ENCODE measurements at regions not wholly inside any gene's neighbourhood (a gene's known extent, or its start where the extent isn't known, plus 50 kb on each side); places are given as distances from the start of the nearest gene placed in this dataset.

DNA sequence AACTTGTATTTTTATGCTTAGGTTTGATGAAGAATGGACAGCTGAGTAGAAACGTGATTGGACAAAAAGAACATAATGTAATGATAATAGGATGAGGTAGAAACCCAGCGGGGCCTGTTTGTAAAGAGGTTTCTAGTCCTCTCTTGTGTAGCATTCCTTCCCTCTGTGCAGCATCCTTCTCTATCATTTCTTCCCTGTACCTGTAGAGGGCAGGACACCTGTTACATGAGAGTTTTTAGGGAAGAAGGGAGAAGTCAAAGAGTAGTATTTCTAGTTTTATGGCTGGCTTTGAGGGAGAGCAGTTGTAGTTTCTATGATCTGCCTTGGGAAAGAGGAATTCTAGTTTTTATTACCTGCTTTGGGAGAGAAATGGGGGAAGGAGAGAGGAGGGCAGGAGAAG is 162.1 kb upstream of the FST start:
- DNase-seq (ENCODE audit: low read depth, low spot score) (no peak), FAIRE-seq (peak; percentile 78)
- H3K4me3 ChIP-seq (ENCODE audit: control insufficient read depth in 2 of 3, extremely low read depth in 1 of 3, insufficient read depth in 2 of 3, low read depth in 1 of 3, low read length in 3 of 3): no peak overlapping the region
- no peaks in the 10 kb centered on the region for H3K79me2 ChIP-seq (ENCODE audit: control insufficient read depth, insufficient read depth, low read length)
- peaks cover 8% of the 10 kb centered on the region for H3K9me3 ChIP-seq (ENCODE audit: control insufficient read depth, low read depth, low read length)
- dilution Hi-C loops (cut with MboI; ENCODE audit: extremely low pct_ligation_motif_present, low sequenced_read_pairs): no loop called here
- no peak overlapping the region for H2AFZ ChIP-seq (ENCODE audit: control insufficient read depth, low read length)
- H3K9me1 ChIP-seq (ENCODE audit: control insufficient read depth, extremely low read depth, insufficient read depth, low read length): no peaks in the 10 kb centered on the region
- peak overlapping the region; percentile 59 for H3K9ac ChIP-seq (ENCODE audit: control insufficient read depth, extremely low read depth, insufficient read depth, low read length)
- no peak overlapping the region for H3K4me2 ChIP-seq (ENCODE audit: control insufficient read depth, extremely low read depth, insufficient read depth, low read depth, low read length)
- peaks cover 50% of the 10 kb centered on the region for H3K4me1 ChIP-seq (ENCODE audit: control insufficient read depth, extremely low read depth, insufficient read depth, low read length)
- no peaks in the 10 kb centered on the region for H4K20me1 ChIP-seq (ENCODE audit: control insufficient read depth, extremely low read depth, insufficient read depth, low read length)
- H3K27ac ChIP-seq (ENCODE audit: control insufficient read depth, insufficient read depth, low read length): peak overlapping the region; percentile 100
- no peaks in the 10 kb centered on the region for H3K27me3 ChIP-seq (ENCODE audit: control insufficient read depth, extremely low read depth, insufficient read depth, low read length)
- TF ChIP-seq, protein P1, sequence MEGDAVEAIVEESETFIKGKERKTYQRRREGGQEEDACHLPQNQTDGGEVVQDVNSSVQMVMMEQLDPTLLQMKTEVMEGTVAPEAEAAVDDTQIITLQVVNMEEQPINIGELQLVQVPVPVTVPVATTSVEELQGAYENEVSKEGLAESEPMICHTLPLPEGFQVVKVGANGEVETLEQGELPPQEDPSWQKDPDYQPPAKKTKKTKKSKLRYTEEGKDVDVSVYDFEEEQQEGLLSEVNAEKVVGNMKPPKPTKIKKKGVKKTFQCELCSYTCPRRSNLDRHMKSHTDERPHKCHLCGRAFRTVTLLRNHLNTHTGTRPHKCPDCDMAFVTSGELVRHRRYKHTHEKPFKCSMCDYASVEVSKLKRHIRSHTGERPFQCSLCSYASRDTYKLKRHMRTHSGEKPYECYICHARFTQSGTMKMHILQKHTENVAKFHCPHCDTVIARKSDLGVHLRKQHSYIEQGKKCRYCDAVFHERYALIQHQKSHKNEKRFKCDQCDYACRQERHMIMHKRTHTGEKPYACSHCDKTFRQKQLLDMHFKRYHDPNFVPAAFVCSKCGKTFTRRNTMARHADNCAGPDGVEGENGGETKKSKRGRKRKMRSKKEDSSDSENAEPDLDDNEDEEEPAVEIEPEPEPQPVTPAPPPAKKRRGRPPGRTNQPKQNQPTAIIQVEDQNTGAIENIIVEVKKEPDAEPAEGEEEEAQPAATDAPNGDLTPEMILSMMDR (optimal IDR thresholded peaks at IDR 0.05 in 1 of 3, IDR thresholded peaks at IDR 0.05 in 1 of 3, conservative IDR thresholded peaks at IDR 0.05 in 1 of 3; ENCODE audit: extremely low read depth in 1 of 3, insufficient read depth in 2 of 3, low read length in 3 of 3): peak; percentile 23 to 54 (median 26)
- TF ChIP-seq EZH2 (IDR thresholded peaks at IDR 0.05; ENCODE audit: low read length): no peak
- peaks cover 0 to 1% of the 10 kb centered on the region in 2 experiments for H3K36me3 ChIP-seq (ENCODE audit: control insufficient read depth in 2 of 2, extremely low read depth in 1 of 2, insufficient read depth in 2 of 2, low read length in 2 of 2)

DNA sequence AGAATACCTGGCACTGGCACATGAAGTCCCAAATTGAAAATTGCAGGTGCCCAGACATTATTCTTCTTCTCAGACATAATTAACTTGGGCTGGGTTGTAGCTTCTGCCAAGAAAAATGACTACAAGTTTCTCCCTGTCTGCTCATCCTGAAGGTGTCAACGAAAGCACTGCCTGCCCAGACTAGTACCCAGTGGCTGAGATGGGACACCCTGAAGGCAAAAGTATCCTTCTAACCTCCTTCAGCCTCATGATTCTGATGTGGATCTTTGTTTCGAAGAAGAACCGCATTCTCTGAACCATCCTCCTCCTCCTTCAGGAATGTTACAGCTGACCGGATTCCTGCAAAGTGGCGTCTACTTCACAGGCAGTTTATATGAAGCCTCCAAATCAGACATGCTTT is 161.1 kb upstream of the FST start:
- Histone ChIP-seq H3K27ac (ENCODE audit: control insufficient read depth, insufficient read depth, low read length) (peak overlapping the region; percentile 100), H4K20me1 (ENCODE audit: control insufficient read depth, extremely low read depth, insufficient read depth, low read length) (no peaks in the 10 kb centered on the region), H3K9me1 (ENCODE audit: control insufficient read depth, extremely low read depth, insufficient read depth, low read length) (no peaks in the 10 kb centered on the region), H3K4me2 (ENCODE audit: control insufficient read depth, extremely low read depth, insufficient read depth, low read depth, low read length) (peak overlapping the region; percentile 73), H3K36me3 (ENCODE audit: control insufficient read depth in 2 of 2, extremely low read depth in 1 of 2, insufficient read depth in 2 of 2, low read length in 2 of 2) (peaks cover 0 to 1% of the 10 kb centered on the region in 2 experiments), H3K4me1 (ENCODE audit: control insufficient read depth, extremely low read depth, insufficient read depth, low read length) (peaks cover 60% of the 10 kb centered on the region), H2AFZ (ENCODE audit: control insufficient read depth, low read length) (no peak overlapping the region), H3K4me3 (ENCODE audit: control insufficient read depth in 2 of 3, extremely low read depth in 1 of 3, insufficient read depth in 2 of 3, low read depth in 1 of 3, low read length in 3 of 3) (peak overlapping the region in 1 of 3 experiments; percentile 27), H3K9me3 (ENCODE audit: control insufficient read depth, low read depth, low read length) (peaks cover 8% of the 10 kb centered on the region), H3K9ac (ENCODE audit: control insufficient read depth, extremely low read depth, insufficient read depth, low read length) (peak overlapping the region; percentile 61), H3K27me3 (ENCODE audit: control insufficient read depth, extremely low read depth, insufficient read depth, low read length) (no peaks in the 10 kb centered on the region), H3K79me2 (ENCODE audit: control insufficient read depth, insufficient read depth, low read length) (no peaks in the 10 kb centered on the region)
- FAIRE-seq (peak; percentile 99), DNase-seq (ENCODE audit: low read depth, low spot score) (peak; percentile 83)
- TF ChIP-seq EZH2 (IDR thresholded peaks at IDR 0.05; ENCODE audit: low read length): no peak
- TF ChIP-seq, protein P1 (optimal IDR thresholded peaks at IDR 0.05 in 1 of 3, IDR thresholded peaks at IDR 0.05 in 1 of 3, conservative IDR thresholded peaks at IDR 0.05 in 1 of 3; ENCODE audit: extremely low read depth in 1 of 3, insufficient read depth in 2 of 3, low read length in 3 of 3): no peak
- dilution Hi-C loops (cut with MboI; ENCODE audit: extremely low pct_ligation_motif_present, low sequenced_read_pairs): no loop called here

Data from keratinocyte (primary cell).